ENCODE measurements at regions not wholly inside any gene's neighbourhood (a gene's known extent, or its start where the extent isn't known, plus 50 kb on each side); places are given as distances from the start of the nearest gene placed in this dataset.

GRCh38 chr20:41881466-41882046 is 263.4 kb upstream of the CHD6 start:
- DNase-seq (ENCODE audit: low spot score), result no peak

GRCh38 chr20:41879123-41879522 is 260.9 kb upstream of the CHD6 start:
- no peak for DNase-seq (ENCODE audit: low spot score)

- no peak for DNase-seq (ENCODE audit: low spot score)
Observed at GRCh38 chr20:41877911-41878310, 259.7 kb upstream of the CHD6 start.

DNA sequence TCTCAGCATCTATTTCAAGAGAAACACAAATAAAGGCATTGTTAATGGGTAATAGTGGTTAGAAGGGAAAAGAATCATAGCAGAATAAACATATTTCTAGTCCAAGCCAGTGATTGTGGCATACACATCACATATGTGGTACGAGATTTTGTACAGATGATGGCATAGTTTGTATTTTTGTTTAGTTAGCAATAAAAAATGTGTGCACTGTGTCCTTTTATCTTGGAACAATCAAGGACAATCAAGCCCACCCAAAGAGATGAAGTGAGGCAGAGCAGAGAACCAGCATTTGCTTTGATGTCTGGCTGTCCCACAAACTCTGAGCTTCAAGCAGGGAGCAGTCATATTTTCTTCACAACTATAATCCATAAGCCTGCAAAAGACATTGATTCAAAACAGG is 256.5 kb upstream of the CHD6 start:
- DNase-seq (ENCODE audit: low spot score), result no peak

GRCh38 chr20:41872930-41873329 is 254.8 kb upstream of the CHD6 start:
- DNase-seq (ENCODE audit: low spot score), result no peak

DNA sequence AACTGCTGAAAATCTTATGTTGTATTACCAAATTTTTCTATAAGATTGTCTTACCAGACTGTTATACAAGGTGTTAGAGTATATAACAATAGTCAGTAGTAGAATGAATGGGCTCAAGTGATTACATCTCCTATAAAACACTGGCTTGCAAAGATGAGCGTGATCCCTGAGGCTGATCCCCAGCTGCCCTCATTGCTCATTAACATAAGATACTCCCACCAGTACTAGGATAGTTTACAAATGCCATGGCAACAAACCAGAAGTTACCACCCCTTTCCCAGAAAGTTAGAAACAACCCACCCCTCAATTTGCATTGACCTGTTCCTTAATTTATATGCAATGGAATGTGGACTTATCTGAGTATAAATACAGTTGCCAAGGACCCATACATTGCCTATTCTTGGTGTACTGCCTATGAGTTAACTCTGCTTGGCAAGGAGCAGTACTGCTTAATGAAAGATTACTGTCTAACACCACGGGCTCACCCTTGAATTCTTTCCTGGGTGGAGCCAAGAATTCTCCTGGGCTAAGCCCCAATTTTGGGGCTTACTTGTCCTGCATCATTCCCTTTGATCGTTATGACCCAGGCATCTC is 252.8 kb upstream of the CHD6 start:
- no peak for DNase-seq (ENCODE audit: low spot score)

DNA sequence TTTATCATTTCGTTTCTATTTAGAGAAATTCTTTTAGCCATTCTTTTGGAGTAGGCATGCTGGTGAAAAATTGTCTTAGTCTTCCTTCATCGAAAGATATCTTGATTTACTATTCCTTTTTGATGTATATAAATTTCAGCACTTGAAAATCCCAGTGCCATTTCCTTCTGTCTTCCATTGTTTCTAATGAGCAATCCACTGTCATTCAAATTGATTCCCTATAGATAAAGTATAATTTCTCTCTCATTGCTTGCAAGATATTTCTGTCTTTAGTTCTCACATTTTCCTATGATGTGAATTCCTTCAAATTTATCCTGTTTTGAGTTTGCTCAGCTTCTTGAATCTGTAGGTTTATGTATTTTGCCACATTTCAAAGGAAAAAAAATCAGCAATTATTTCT is 251.1 kb upstream of the CHD6 start:
- DNase-seq (ENCODE audit: low spot score), result no peak

- no peak for DNase-seq (ENCODE audit: low spot score)
Observed at GRCh38 chr20:41865938-41866337, 247.8 kb upstream of the CHD6 start.

- no peak for DNase-seq (ENCODE audit: low spot score)
Observed at GRCh38 chr20:41862476-41862875, 244.3 kb upstream of the CHD6 start.

GRCh38 chr20:41861772-41862422 is 243.7 kb upstream of the CHD6 start:
- no peak for DNase-seq (ENCODE audit: low spot score)

- DNase-seq (ENCODE audit: low spot score), result no peak
Observed at GRCh38 chr20:41854765-41855164, 236.6 kb upstream of the CHD6 start.

DNA sequence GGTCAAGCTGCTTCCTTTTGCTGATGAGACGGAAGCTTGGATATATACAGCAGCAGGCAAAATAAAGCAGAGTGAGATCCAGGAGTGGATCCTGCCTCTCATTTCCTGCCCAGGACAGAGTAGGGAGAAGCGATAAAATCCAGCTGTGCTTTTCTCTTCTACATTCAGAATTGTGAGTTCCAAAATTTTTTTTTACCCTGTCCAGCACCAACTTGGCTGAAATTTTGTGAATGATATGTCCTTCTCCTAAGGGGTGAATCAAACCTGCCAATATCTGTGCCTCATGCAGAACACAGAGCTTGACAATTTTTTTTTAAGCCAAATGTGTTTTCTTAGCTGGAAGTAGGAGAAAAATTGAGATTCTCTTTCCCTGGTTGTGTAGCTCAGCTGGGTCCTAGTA is 235.6 kb upstream of the CHD6 start:
- DNase-seq (ENCODE audit: low spot score), result no peak

- DNase-seq (ENCODE audit: low spot score), result no peak
Observed at GRCh38 chr20:41848180-41848579, 230.0 kb upstream of the CHD6 start.

- DNase-seq (ENCODE audit: low spot score), result no peak
Observed at GRCh38 chr20:41837669-41838224, 219.6 kb upstream of the CHD6 start.

- no peak for DNase-seq (ENCODE audit: low spot score)
Observed at GRCh38 chr20:41833739-41834138, 215.6 kb upstream of the CHD6 start.

DNA sequence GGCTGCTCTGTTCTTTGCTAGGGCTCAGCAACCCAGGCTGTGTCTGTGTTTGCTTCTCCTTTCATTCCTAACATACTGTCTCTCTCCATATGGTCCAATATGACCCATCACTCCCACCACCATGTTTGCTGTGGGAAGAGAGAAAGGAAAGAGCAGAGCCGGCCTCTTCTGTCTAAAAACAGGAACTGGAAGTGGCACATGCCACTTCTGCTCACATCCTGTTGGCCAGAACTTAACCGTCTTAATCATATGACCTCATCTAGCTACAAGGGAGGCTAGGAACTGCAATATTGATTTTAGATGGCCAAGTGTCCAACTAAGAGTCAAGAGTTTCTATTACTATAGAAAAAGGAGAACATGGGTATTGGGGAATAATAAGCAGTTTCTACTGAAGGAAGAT is 212.5 kb upstream of the CHD6 start:
- no peak for DNase-seq (ENCODE audit: low spot score)

DNA sequence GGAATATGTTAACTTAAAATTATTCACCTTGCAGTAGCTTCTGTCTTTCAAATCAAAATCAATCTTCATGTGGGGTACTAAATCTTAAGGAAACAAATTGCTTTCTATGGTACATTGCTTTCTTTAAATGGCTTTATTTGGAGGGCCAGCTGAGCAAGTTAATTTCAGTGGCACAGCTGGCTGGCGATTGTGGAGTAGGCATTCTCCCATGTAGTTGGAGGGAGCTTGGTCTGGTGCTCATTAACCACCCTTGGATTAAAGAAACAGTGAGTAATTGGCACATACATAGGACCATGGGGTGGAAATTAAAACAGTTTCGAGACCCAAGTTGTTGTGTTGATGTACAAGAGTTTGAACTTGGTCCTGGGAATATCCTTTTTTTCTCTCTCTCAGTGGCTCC is 201.3 kb upstream of the CHD6 start:
- DNase-seq (ENCODE audit: low spot score), result no peak

- no peak for DNase-seq (ENCODE audit: low spot score)
Observed at GRCh38 chr20:41818991-41819390, 200.8 kb upstream of the CHD6 start.

GRCh38 chr20:41818369-41818768 is 200.2 kb upstream of the CHD6 start:
- no peak for DNase-seq (ENCODE audit: low spot score)

- DNase-seq (ENCODE audit: low spot score), result no peak
Observed at GRCh38 chr20:41811456-41811855, 193.3 kb upstream of the CHD6 start.

DNA sequence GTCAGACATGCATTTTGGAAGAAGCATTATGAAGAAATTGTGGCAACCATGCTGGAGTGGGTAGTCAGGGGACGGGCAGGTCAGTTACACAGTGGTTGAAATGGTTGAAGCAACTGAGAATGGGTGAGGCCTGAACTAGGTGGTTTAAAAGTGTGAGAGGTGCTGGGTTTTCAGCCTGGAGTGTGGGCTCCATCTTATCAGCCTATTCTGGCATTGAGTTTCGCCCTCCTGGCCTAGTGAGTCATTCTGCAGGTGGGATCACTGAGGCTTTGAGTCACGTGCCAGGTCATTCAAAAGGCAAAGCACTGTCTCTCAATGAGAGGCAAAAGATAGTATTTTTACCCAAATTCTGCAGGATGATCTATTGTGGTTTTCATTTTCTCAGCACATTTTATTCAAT is 181.9 kb upstream of the CHD6 start:
- no peak for DNase-seq (ENCODE audit: low spot score)

DNA sequence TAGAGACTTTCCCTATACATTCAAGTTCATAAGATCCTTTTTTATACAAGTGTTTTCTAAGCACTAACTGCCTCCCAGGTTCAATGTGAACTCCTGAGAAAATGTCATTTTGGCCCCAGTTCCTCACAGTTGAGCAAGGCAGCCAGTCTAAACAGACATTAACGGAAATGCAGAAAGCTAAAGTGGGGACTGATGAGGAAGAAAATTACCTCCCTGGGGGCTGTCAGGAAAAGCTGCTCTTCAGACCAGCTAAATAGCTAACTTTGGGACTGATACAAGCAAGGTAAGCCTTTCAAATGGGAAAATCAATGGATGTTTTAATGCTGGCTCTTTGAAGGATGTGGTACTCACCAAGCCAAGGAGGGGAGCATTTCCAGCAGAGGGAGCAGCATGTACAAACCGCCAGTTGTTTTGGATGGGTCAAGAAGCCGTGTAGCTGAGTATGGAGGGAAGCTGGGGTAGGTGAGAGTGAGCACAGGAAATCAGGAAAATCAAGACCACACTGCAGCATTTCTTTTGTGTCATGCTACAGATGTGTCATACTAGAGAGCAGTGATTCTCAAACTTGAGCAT is 180.8 kb upstream of the CHD6 start:
- no peak for DNase-seq (ENCODE audit: low spot score)

DNA sequence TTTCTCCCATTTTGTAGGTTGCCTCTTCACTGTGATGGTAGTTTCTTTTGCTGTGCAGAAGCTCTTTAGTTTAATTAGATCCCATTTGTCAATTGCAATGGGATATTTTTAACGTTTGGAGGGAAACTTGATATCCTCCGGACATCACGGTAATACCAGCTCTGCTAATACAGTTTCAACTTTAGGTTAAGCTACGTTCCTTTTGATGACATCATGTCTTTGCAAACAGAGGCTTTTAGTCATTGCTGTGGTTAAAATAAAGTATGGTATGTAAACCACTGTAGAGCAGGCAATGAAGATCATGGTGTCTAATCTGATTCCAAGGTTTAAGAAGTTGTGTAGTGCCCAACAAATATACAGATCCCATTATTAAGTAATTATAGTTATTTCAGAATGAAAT is 168.0 kb upstream of the CHD6 start:
- DNase-seq (ENCODE audit: low spot score), result no peak
